HG02610 (cell line): ENCODE measurements at regions not wholly inside any gene's neighbourhood (a gene's known extent, or its start where the extent isn't known, plus 50 kb on each side); places are given as distances from the start of the nearest gene placed in this dataset.
"Not testable (repeated sequence)": the region's sequence is repeated elsewhere in the genome, so short reads cannot be mapped to it uniquely, and the experiment has no call there.

Source experiments
- ATAC-seq: cut with Tn5 transposase; IDR thresholded peaks from one replicate; pipeline ENCODE4 v1.9.1; 2021; ENCODE audit warnings: mild to moderate bottlenecking, moderate library complexity; ENCODE audit not compliant: unreplicated experiment

DNA sequence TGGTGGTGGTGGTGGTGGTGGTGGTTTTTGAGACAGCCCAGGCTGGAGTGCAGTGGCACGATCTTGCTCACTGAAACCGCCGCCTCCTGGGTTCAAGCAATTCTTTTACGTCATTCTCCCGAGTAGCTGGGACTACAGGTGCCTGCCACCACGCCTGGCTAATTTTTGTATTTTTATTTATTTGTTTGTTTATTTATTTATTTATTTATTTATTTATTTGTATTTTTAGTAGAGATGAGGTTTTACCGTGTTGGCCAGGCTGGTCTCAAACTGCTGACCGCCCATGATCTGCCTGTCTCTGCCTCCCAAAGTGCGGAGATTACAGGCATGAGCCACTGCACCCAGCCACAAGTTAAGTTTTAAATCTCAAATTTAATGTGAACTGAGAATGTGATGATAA, 126.5 kb downstream of the PCDH18 start:
- ATAC-seq = not testable (repeated sequence)

GRCh38 chr4:137394018-137394417, 138.3 kb downstream of the PCDH18 start:
- ATAC-seq = no peak

- no peak for ATAC-seq
Observed at GRCh38 chr4:137393044-137393443, 139.2 kb downstream of the PCDH18 start.

- no peak for ATAC-seq
Observed at GRCh38 chr4:137390707-137391106, 141.6 kb downstream of the PCDH18 start.

- ATAC-seq = no peak
Observed at GRCh38 chr4:137389911-137390520, 142.3 kb downstream of the PCDH18 start.

DNA sequence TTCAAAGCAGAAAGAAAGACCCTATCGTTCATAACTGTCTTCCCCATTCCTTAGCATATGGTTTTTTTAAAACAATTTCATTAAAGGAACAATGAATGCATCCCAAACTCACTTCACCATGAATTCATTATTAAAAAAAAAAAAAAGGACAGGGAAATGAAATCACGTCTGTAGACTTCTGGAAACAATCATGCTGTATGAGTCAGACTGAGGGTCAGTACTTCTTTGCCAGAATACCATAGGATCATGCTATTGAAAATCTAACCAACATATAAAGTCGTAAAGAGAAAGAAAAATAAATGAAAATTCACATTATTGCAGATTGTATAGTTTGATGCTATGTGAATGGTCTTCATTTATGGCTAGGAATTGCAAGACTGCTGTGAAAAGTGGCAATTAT, 144.4 kb downstream of the PCDH18 start:
- ATAC-seq = no peak

- no peak for ATAC-seq
Observed at GRCh38 chr4:137384476-137384875, 147.8 kb downstream of the PCDH18 start.

DNA sequence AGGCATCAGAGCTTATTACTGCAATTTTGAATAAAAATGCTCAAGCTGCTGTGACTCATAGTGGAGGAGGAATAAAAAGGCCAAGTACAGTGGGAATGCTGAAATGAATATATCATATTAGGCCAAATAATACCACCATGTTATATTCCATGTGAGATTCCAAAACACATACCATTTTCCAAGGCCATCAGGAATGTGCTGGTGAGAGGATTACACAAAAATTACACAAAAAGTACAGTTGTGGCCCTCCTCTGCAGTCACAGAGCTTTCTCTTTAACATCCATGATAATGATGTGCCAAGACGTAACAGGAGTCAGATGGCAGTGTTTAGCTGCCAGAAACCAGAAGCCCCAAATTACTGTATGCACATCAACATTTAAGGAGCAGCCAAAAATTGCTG, 153.5 kb downstream of the PCDH18 start:
- no peak for ATAC-seq

GRCh38 chr4:137378393-137378792, 153.9 kb downstream of the PCDH18 start:
- ATAC-seq = no peak

DNA sequence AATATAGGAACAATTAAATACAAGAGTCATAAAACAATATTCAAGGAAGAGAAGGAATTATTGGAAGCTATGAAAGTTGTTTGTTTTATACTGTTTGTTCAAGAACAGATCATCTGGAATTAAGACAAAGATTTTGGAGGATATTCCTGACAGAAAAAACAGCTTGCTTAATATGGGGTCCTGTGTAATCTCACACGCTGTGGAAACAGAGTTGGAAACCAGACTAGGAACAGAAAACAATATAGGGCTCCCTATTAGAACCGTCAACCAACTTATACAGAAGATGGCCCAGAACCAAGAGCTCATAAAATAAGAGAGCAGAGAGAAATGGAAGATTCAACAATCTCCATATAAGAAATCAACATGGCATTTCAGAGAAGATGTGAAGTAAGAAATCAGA, 156.0 kb downstream of the PCDH18 start:
- ATAC-seq = no peak

DNA sequence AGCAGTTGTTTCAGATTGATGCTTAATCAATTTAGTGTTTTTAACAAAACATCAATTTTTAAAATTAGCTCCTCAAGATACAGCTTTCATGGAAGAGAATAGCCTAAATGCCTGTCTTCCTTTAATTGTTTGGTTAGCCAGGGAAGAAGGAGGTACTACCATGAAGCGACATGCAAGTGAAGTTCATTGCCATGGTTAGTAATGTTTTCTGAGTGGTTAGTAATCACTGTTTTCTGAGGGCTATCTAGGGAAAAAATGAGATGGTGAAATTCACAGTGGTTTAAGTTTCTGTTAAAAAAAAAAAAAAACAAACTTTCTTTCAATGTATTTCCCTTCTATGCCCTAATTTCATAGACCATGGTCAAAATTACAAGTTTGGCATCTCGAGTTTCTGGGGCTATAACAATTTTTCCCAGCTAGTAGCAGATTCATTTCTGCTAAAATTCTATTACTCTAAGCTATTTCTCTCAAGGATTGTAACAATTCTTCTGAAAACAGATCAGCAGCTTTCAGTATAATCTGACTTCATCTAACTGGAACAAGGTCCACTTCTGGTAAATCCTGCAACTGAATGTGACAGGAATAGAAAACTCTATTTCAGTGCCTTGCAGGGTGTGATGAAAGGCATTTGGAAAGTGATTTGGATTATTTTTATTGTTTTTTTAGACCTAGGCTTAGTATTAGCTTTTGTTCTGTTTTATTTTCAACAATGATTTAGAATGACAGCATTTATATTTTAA, 157.0 kb downstream of the PCDH18 start:
- no peak for ATAC-seq

GRCh38 chr4:137370679-137371078, 161.6 kb downstream of the PCDH18 start:
- no peak for ATAC-seq

- ATAC-seq = no peak
Observed at GRCh38 chr4:137370206-137370633, 162.1 kb downstream of the PCDH18 start.

- no peak for ATAC-seq
Observed at GRCh38 chr4:137367620-137368019, 164.7 kb downstream of the PCDH18 start.

DNA sequence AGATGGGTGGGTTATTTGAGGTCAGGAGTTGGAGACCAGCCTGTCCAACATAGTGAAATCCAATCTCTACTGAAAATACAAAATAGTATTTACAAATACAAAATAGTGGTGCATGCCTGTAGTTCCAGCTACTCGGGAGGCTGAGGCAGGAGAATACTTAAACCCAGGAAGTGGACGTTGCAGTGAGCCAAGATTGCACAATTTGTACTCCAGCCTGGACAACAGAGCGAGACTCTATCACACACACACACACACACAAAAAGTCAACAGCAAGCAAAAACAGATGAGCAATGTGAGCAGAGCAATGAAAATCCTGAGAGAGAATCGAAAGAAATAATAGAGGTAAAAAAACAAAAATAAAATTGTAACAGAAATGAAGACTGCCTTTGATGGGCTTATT, 168.8 kb downstream of the PCDH18 start:
- no peak for ATAC-seq

GRCh38 chr4:137361756-137362470, 170.4 kb downstream of the PCDH18 start:
- no peak for ATAC-seq

DNA sequence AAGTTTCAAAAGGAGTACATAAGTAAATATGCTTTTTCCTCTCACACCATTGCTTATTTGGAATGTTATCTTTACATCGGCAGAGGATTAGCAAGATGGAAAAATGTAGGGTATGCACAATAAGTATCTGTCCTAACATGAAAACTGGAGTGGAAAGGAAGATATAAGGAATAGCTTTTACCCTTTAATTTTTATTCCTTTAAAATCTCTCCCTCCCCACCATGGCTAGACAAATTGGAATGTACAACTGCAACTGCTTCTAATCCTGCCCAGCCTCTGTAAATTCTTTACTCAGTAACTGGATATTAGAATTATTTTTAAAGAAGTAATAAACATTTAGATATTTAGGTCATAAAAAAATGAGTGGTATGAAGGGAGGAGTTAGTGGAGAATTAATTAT, 171.5 kb downstream of the PCDH18 start:
- no peak for ATAC-seq

DNA sequence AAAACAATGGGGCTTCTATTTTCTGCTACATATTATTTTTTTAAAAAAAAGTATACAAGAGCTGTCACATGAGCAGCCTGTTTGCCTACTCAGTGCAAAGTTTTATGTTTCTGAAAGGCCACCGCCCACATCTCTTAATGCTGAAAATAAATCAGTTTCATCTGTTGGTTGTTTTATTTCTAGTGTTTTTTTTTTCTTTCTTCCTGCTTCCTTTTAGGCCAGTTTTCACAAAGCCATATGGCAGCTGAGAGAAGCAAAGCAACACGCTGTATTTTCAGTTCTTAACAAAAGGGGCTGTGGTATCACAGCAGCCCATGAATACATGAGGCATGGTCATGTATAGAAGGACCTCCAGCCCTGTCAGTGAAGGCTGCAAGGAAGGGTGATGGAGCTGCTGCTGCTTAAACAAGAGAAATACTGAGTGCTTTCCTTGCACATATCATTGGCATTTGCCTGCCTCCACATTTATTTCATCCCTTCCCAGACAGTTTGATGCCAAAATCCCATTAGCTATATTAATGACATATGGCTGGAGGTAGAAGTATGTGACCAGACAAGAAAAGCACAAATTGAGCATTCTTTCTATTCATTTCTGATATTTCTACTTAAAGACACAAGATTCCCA, 172.5 kb downstream of the PCDH18 start:
- ATAC-seq = no peak

GRCh38 chr4:137354562-137354961, 177.7 kb downstream of the PCDH18 start:
- not testable (repeated sequence) for ATAC-seq

DNA sequence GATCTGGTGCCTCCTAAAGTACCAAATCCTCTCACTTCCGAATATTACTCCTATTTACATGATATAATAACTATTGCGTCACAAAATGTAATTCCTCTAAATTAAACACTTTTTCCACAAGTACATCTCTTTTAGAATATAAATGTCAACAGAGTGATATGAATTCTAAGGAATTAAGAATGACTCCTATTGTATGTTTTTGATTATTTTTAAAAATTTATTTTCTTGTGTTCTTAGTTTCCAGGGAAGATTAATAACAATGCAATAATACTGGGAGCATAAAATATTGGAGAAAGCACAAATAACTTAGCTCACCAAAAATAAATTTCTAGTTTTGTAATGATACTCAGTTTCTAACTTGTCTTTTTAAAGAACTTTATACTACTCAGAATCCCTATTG, 184.9 kb downstream of the PCDH18 start:
- no peak for ATAC-seq

GRCh38 chr4:137345597-137345996, 186.7 kb downstream of the PCDH18 start:
- ATAC-seq = no peak

DNA sequence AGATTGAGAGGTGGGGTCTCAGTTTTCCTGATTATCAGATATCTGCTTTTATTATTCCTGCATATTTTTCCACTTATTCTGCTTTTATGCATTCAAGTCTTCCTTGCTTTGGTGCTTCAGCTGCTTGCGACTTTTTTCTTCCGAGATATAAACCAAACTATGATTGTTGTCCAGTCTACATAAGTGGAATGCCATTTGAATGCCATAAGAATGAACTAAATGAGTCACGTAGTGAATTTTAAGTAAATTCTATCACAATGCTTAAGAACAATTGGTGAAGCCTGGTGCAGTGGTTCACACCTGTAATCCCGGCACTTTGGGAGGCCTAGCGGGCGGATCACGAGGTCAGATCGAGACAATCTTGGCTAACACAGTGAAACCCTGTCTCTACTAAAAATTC, 189.1 kb downstream of the PCDH18 start:
- ATAC-seq = no peak
